ENCODE measurements at regions not wholly inside any gene's neighbourhood (a gene's known extent, or its start where the extent isn't known, plus 50 kb on each side); places are given as distances from the start of the nearest gene placed in this dataset.

- ChIA-PET POLR2A (no interaction called here), CTCF (ENCODE audit: low intra/inter-chr PET ratio, low total read pairs) (no interaction called here)
- no peaks in the 10 kb centered on the region for H3K27me3 ChIP-seq (ENCODE audit: control insufficient read depth in 1 of 2, insufficient read depth in 2 of 2, low read length in 2 of 2)
- no TSS peak for BruUV-seq (replicated peaks)
- H3K36me3 ChIP-seq (replicated peaks in 1 of 2; ENCODE audit: control insufficient read depth in 1 of 2, insufficient read depth in 2 of 2, low read length in 2 of 2) = no peaks in the 10 kb centered on the region
- 0% methylated on average over 2 of the region's 2 CpGs for WGBS (ENCODE audit: low lambda C conversion rate)
- ATAC-seq = no peak
- no peak overlapping the region for H3K27ac ChIP-seq (ENCODE audit: extremely low read length, insufficient read depth, low read length)
- DNase-seq (ENCODE audit: low spot score) = no peak
- H3K9me3 ChIP-seq (ENCODE audit: low read length) = no peaks in the 10 kb centered on the region
- no peaks in the 10 kb centered on the region for H4K20me1 ChIP-seq (ENCODE audit: insufficient read depth, low read length)
- in situ Hi-C loops (cut with HindIII; ENCODE audit: extremely low pct_ligation_motif_present, low pct_unique_long_range_greater_than_20kb) = no loop called here
- H3K4me3 ChIP-seq (replicated peaks in 1 of 3; ENCODE audit: insufficient read depth in 1 of 3, low read depth in 2 of 3, low read length in 3 of 3) = no peak overlapping the region
- H2AFZ ChIP-seq (ENCODE audit: low read length) = no peak overlapping the region
- no peak overlapping the region for H3K4me2 ChIP-seq (ENCODE audit: low read depth, low read length)
- no peak for TF ChIP-seq STAG1 (CRISPR knock-in tag; IDR thresholded peaks at IDR 0.05)
- no peak for TF ChIP-seq ZNF713 (CRISPR knock-in tag; IDR thresholded peaks at IDR 0.05)
- no peak overlapping the region for H3K9ac ChIP-seq (ENCODE audit: insufficient read depth, low read depth, low read length)
- no peaks in the 10 kb centered on the region for H3K79me2 ChIP-seq (ENCODE audit: insufficient read depth, low read length)
- H3K4me1 ChIP-seq (ENCODE audit: insufficient read depth, low read length) = no peaks in the 10 kb centered on the region
- intact Hi-C loops (cut with micrococcal nuclease; ENCODE audit: unreplicated experiment) = no loop called here
- no peak for FAIRE-seq
These were observed 162.6 kb downstream of the PMAIP1 start for GRCh38 chr18:60062396-60062795.

- no peak for FAIRE-seq
- H3K79me2 ChIP-seq (ENCODE audit: insufficient read depth, low read length) = no peaks in the 10 kb centered on the region
- intact Hi-C loops (cut with micrococcal nuclease; ENCODE audit: unreplicated experiment) (no loop called here), in situ Hi-C loops (cut with HindIII; ENCODE audit: extremely low pct_ligation_motif_present, low pct_unique_long_range_greater_than_20kb) (no loop called here)
- no peak overlapping the region for H3K9ac ChIP-seq (ENCODE audit: insufficient read depth, low read depth, low read length)
- no peaks in the 10 kb centered on the region for H4K20me1 ChIP-seq (ENCODE audit: insufficient read depth, low read length)
- no peaks in the 10 kb centered on the region for H3K27me3 ChIP-seq (ENCODE audit: control insufficient read depth in 1 of 2, insufficient read depth in 2 of 2, low read length in 2 of 2)
- no peaks in the 10 kb centered on the region for H3K36me3 ChIP-seq (replicated peaks in 1 of 2; ENCODE audit: control insufficient read depth in 1 of 2, insufficient read depth in 2 of 2, low read length in 2 of 2)
- POLR2A ChIA-PET = no interaction called here
- no peak overlapping the region for H3K4me2 ChIP-seq (ENCODE audit: low read depth, low read length)
- CTCF ChIA-PET (ENCODE audit: low intra/inter-chr PET ratio, low total read pairs) = no interaction called here
- no peaks in the 10 kb centered on the region for H3K4me1 ChIP-seq (ENCODE audit: insufficient read depth, low read length)
- ATAC-seq = no peak
- 4% methylated on average over 3 of the region's 3 CpGs for WGBS (ENCODE audit: low lambda C conversion rate)
- no peaks in the 10 kb centered on the region for H3K9me3 ChIP-seq (ENCODE audit: low read length)
- no peak for DNase-seq (ENCODE audit: low spot score)
- no peak overlapping the region for H2AFZ ChIP-seq (ENCODE audit: low read length)
- TF ChIP-seq ZNF780A (CRISPR knock-in tag; IDR thresholded peaks at IDR 0.05) = no peak
- H3K27ac ChIP-seq (ENCODE audit: extremely low read length, insufficient read depth, low read length) = no peak overlapping the region
- BruUV-seq (replicated peaks) = no TSS peak
- no peak overlapping the region for H3K4me3 ChIP-seq (replicated peaks in 1 of 3; ENCODE audit: insufficient read depth in 1 of 3, low read depth in 2 of 3, low read length in 3 of 3)
These were observed 160.8 kb downstream of the PMAIP1 start for GRCh38 chr18:60060578-60060977.

- no peak for DNase-seq (ENCODE audit: low spot score)
- no peak overlapping the region for H3K4me2 ChIP-seq (ENCODE audit: low read depth, low read length)
- no peaks in the 10 kb centered on the region for H3K79me2 ChIP-seq (ENCODE audit: insufficient read depth, low read length)
- no peaks in the 10 kb centered on the region for H3K4me1 ChIP-seq (ENCODE audit: insufficient read depth, low read length)
- H3K9ac ChIP-seq (ENCODE audit: insufficient read depth, low read depth, low read length) = no peak overlapping the region
- H3K36me3 ChIP-seq (replicated peaks in 1 of 2; ENCODE audit: control insufficient read depth in 1 of 2, insufficient read depth in 2 of 2, low read length in 2 of 2) = no peaks in the 10 kb centered on the region
- no peak overlapping the region for H3K4me3 ChIP-seq (replicated peaks in 1 of 3; ENCODE audit: insufficient read depth in 1 of 3, low read depth in 2 of 3, low read length in 3 of 3)
- POLR2A ChIA-PET = no interaction called here
- no peaks in the 10 kb centered on the region for H4K20me1 ChIP-seq (ENCODE audit: insufficient read depth, low read length)
- H3K9me3 ChIP-seq (ENCODE audit: low read length) = no peaks in the 10 kb centered on the region
- in situ Hi-C loops (cut with HindIII; ENCODE audit: extremely low pct_ligation_motif_present, low pct_unique_long_range_greater_than_20kb) = no loop called here
- intact Hi-C loops (cut with micrococcal nuclease; ENCODE audit: unreplicated experiment) = no loop called here
- WGBS (ENCODE audit: low lambda C conversion rate) = 0% methylated on average over 1 of the region's 1 CpG
- CTCF ChIA-PET (ENCODE audit: low intra/inter-chr PET ratio, low total read pairs) = no interaction called here
- no peak overlapping the region for H2AFZ ChIP-seq (ENCODE audit: low read length)
- no peak for ATAC-seq
- BruUV-seq (replicated peaks) = no TSS peak
- H3K27ac ChIP-seq (ENCODE audit: extremely low read length, insufficient read depth, low read length) = no peak overlapping the region
- no peak for FAIRE-seq
- no peaks in the 10 kb centered on the region for H3K27me3 ChIP-seq (ENCODE audit: control insufficient read depth in 1 of 2, insufficient read depth in 2 of 2, low read length in 2 of 2)
- TF ChIP-seq SOX13 (IDR thresholded peaks at IDR 0.05) (no peak), SOX13 (CRISPR knock-in tag; conservative IDR thresholded peaks at IDR 0.05 in 1 of 2, IDR thresholded peaks at IDR 0.05 in 1 of 2) (no peak), ZNF335 (CRISPR knock-in tag; IDR thresholded peaks at IDR 0.05) (no peak), ZBTB42 (CRISPR knock-in tag; IDR thresholded peaks at IDR 0.05) (no peak), CENPBD1 (CRISPR knock-in tag; IDR thresholded peaks at IDR 0.05; ENCODE audit: borderline replicate concordance, low read depth) (no peak), GZF1 (CRISPR knock-in tag; IDR thresholded peaks at IDR 0.05) (no peak), RBAK (CRISPR knock-in tag; IDR thresholded peaks at IDR 0.05) (no peak), SMARCE1 (IDR thresholded peaks at IDR 0.05; ENCODE audit: borderline replicate concordance) (no peak), NFRKB (IDR thresholded peaks at IDR 0.05) (no peak), ARID2 (CRISPR knock-in tag; IDR thresholded peaks at IDR 0.05; ENCODE audit: borderline replicate concordance) (no peak), SMYD3 (CRISPR knock-in tag; IDR thresholded peaks at IDR 0.05) (no peak), ADNP (CRISPR knock-in tag; IDR thresholded peaks at IDR 0.05) (no peak), NBN (conservative IDR thresholded peaks at IDR 0.05) (no peak), SIN3A (IDR thresholded peaks at IDR 0.05; ENCODE audit: borderline replicate concordance, low read depth, low read length) (no peak)
These were observed 160.2 kb downstream of the PMAIP1 start for GRCh38 chr18:60060026-60060425.
